ENCODE measurements at regions not wholly inside any gene's neighbourhood (a gene's known extent, or its start where the extent isn't known, plus 50 kb on each side); places are given as distances from the start of the nearest gene placed in this dataset.

DNA sequence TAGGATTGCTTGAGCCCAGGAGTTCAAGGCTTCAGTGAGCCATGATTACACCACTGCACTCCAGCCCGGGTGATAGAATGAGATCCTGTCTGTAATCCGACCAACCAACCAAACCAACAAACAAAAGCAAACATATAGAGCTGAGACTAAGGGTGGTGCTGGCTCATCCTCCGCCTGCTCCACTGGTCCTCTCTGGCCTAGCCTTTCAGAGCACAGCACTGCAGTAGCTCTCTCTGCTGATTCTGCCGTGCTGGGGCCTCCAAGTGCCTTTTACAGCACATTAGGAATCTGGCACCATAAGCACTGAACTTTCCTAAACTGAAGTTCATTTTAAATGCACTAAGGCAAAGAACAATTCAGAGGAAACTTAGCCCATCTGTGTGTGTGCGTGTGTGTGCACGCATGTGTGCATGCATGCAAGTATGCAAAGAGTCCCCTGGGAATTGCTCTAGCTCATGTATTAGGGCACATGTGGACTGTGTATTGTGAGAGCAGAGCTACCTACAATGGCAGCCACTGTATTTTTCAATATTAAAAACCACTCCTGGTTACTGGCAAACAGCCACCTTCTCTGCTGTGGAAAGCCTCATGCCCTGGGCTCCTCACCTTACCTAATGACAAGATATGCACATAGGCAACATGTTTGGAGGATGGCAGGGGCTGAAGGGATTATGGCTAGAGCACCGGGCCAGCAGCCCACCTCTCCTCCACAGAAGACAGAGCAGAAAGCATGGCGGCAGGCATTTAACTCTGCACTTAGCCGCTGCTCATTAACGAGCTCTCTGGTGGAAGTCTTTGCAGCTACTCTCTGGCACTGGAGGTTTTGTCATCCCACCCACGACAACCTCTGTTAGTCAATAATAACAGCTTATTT lies 223.1 kb upstream of the TSHZ3 start:
- TF ChIP-seq POLR2A (IDR thresholded peaks at IDR 0.05; ENCODE audit: low read length) (no peak), GATA1 (IDR thresholded peaks at IDR 0.05; ENCODE audit: low read depth, low read length) (no peak)
